ENCODE measurements at regions not wholly inside any gene's neighbourhood (a gene's known extent, or its start where the extent isn't known, plus 50 kb on each side); places are given as distances from the start of the nearest gene placed in this dataset.
"Not testable (repeated sequence)": the region's sequence is repeated elsewhere in the genome, so short reads cannot be mapped to it uniquely, and the experiment has no call there.

DNA sequence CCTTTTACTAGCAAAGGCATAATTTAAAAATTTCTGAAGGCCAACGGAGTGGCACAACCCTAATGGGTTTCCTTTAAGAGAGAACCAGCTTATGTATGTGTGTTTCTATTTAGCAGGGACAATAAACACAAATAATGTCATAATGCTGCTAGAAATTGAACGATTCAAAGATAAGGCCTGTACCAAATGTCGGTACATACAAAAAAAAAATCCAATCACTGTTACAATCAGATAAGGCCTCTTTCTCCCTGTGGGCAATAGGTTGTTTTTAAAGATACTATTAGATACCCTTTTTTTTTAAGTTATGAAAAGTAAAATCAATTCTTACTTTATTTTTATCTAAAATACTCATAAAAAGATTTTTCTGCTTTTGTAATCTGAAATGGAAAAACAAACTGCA lies 821.0 kb downstream of the PRELID2 start:
- H3K4me3 ChIP-seq (ENCODE audit: low read length) = no peak overlapping the region
- H3K4me2 ChIP-seq (ENCODE audit: low read length) = no peak overlapping the region
- no peak overlapping the region for H3K27ac ChIP-seq (ENCODE audit: low read length)
- H3K4me1 ChIP-seq (ENCODE audit: low read length) = no peaks in the 10 kb centered on the region
- no peaks in the 10 kb centered on the region for H3K9me3 ChIP-seq (ENCODE audit: insufficient read depth, low read length)
- TF ChIP-seq EZH2phosphoT487 (IDR thresholded peaks at IDR 0.05; ENCODE audit: low read depth) = no peak
- TF ChIP-seq, protein P1, sequence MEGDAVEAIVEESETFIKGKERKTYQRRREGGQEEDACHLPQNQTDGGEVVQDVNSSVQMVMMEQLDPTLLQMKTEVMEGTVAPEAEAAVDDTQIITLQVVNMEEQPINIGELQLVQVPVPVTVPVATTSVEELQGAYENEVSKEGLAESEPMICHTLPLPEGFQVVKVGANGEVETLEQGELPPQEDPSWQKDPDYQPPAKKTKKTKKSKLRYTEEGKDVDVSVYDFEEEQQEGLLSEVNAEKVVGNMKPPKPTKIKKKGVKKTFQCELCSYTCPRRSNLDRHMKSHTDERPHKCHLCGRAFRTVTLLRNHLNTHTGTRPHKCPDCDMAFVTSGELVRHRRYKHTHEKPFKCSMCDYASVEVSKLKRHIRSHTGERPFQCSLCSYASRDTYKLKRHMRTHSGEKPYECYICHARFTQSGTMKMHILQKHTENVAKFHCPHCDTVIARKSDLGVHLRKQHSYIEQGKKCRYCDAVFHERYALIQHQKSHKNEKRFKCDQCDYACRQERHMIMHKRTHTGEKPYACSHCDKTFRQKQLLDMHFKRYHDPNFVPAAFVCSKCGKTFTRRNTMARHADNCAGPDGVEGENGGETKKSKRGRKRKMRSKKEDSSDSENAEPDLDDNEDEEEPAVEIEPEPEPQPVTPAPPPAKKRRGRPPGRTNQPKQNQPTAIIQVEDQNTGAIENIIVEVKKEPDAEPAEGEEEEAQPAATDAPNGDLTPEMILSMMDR (IDR thresholded peaks at IDR 0.05; ENCODE audit: low read depth, low read length) = no peak
- no peaks in the 10 kb centered on the region for H3K79me2 ChIP-seq (ENCODE audit: low read length)
- H3K27me3 ChIP-seq (ENCODE audit: low read depth, low read length) = no peaks in the 10 kb centered on the region
- no peak overlapping the region for H3K9ac ChIP-seq (ENCODE audit: low read length)
- H4K20me1 ChIP-seq (ENCODE audit: insufficient read depth, low read length) = no peaks in the 10 kb centered on the region
- H2AFZ ChIP-seq (ENCODE audit: low read depth, low read length) = no peak overlapping the region
- no peaks in the 10 kb centered on the region for H3K36me3 ChIP-seq (replicated peaks; ENCODE audit: low read depth, low read length)

DNA sequence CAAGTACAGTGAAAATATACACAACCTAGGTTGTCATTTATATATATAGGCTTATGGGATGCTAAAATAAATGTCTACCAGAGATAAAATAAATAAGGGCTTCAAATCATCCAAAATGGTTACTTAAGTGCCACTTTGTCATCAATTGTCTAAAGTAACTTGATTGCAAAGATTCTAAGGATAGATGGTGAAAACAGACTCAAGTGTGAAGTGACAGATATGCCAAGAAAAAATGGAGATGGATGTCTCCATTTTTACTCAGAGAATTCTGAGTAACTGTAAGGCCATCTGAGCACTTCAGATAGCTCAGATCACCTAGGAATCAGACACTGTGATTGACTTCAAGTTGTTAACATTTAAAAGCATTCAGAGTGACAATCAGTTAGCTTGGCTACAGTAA lies 824.3 kb downstream of the PRELID2 start:
- no peaks in the 10 kb centered on the region for H3K9me3 ChIP-seq (ENCODE audit: insufficient read depth, low read length)
- H3K4me1 ChIP-seq (ENCODE audit: low read length) = no peaks in the 10 kb centered on the region
- no peak overlapping the region for H3K4me2 ChIP-seq (ENCODE audit: low read length)
- no peak overlapping the region for H2AFZ ChIP-seq (ENCODE audit: low read depth, low read length)
- TF ChIP-seq, protein P1 (IDR thresholded peaks at IDR 0.05; ENCODE audit: low read depth, low read length) = no peak
- TF ChIP-seq EZH2phosphoT487 (IDR thresholded peaks at IDR 0.05; ENCODE audit: low read depth) = no peak
- no peaks in the 10 kb centered on the region for H3K27me3 ChIP-seq (ENCODE audit: low read depth, low read length)
- H3K36me3 ChIP-seq (replicated peaks; ENCODE audit: low read depth, low read length) = no peaks in the 10 kb centered on the region
- no peaks in the 10 kb centered on the region for H3K79me2 ChIP-seq (ENCODE audit: low read length)
- H4K20me1 ChIP-seq (ENCODE audit: insufficient read depth, low read length) = no peaks in the 10 kb centered on the region
- no peak overlapping the region for H3K27ac ChIP-seq (ENCODE audit: low read length)
- no peak overlapping the region for H3K4me3 ChIP-seq (ENCODE audit: low read length)
- no peak overlapping the region for H3K9ac ChIP-seq (ENCODE audit: low read length)

DNA sequence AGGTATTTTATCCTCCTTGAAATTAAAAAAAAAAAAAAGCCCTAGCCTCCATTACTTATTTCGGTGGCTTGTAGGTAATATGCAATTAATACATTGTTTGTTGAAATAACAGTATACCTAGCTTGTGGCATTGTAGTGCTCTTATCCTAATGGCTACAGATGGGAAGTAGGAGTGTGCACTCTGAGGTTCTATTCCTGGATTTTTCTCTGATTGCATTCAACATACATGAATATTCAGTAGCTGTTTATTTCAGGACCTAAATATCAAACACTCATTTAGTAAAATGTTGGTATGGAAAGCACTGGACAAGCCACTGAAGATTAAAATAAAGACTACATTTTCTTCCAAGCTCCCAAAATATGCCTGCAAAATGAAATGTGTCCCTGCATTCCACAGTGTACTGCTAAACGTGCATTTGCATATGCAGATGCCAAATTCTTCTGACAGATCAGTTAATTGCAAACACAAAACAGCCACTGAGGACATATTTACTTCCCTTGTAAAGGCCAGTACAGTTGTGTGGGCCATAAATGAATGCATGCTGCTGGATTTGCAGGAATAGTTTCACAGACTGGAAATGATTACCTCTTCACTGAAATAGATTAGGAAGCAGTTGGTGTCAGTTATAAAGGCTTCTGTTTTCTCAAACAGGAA lies 826.1 kb downstream of the PRELID2 start:
- Histone ChIP-seq H3K4me3 (ENCODE audit: low read length) (no peak overlapping the region), H3K9me3 (ENCODE audit: insufficient read depth, low read length) (no peaks in the 10 kb centered on the region), H3K79me2 (ENCODE audit: low read length) (no peaks in the 10 kb centered on the region), H3K36me3 (replicated peaks; ENCODE audit: low read depth, low read length) (no peaks in the 10 kb centered on the region), H3K4me2 (ENCODE audit: low read length) (no peak overlapping the region), H3K27me3 (ENCODE audit: low read depth, low read length) (no peaks in the 10 kb centered on the region), H3K9ac (ENCODE audit: low read length) (no peak overlapping the region), H3K27ac (ENCODE audit: low read length) (no peak overlapping the region), H4K20me1 (ENCODE audit: insufficient read depth, low read length) (no peaks in the 10 kb centered on the region), H3K4me1 (ENCODE audit: low read length) (no peaks in the 10 kb centered on the region), H2AFZ (ENCODE audit: low read depth, low read length) (no peak overlapping the region)
- no peak for TF ChIP-seq EZH2phosphoT487 (IDR thresholded peaks at IDR 0.05; ENCODE audit: low read depth)
- TF ChIP-seq, protein P1 (IDR thresholded peaks at IDR 0.05; ENCODE audit: low read depth, low read length) = no peak

DNA sequence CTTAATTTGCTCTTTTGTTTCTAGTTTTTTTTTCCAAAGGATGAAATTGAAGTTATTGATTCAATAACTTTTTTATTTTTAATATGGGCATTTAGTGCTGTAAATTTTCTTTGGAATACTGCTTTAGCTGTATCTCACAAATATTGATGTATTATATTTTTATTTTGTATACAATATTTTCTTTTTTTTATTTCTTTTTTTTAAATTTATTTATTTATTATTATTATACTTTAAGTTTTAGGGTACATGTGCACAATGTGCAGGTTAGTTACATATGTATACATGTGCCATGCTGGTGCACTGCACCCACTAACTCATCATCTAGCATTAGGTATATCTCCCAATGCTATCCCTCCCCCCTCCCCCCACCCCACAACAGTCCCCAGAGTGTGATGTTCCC lies 823.7 kb downstream of the KCTD16 start:
- H3K9ac ChIP-seq (ENCODE audit: low read length); H3K27me3 ChIP-seq (ENCODE audit: low read depth, low read length); H3K79me2 ChIP-seq (ENCODE audit: low read length); H3K27ac ChIP-seq (ENCODE audit: low read length); H3K36me3 ChIP-seq (replicated peaks; ENCODE audit: low read depth, low read length); H3K4me3 ChIP-seq (ENCODE audit: low read length); H4K20me1 ChIP-seq (ENCODE audit: insufficient read depth, low read length); H2AFZ ChIP-seq (ENCODE audit: low read depth, low read length); H3K9me3 ChIP-seq (ENCODE audit: insufficient read depth, low read length); H3K4me1 ChIP-seq (ENCODE audit: low read length); H3K4me2 ChIP-seq (ENCODE audit: low read length): not testable (repeated sequence)
